ENCODE measurements at regions not wholly inside any gene's neighbourhood (a gene's known extent, or its start where the extent isn't known, plus 50 kb on each side); places are given as distances from the start of the nearest gene placed in this dataset.

GRCh38 chr20:41714030-41714429 is 95.9 kb upstream of the CHD6 start:
- POLR2A ChIA-PET (ENCODE audit: unreplicated experiment) = no interaction called here
- CTCF ChIA-PET = no interaction called here

More at GRCh38 chr20:41714030-41714429, 95.9 kb upstream of the CHD6 start:
- no peak overlapping the region for H2BK15ac ChIP-seq (ENCODE audit: low read depth, low read length)
- H3K4ac ChIP-seq (ENCODE audit: low read depth, low read length) = no peak overlapping the region
- H2BK20ac ChIP-seq (ENCODE audit: low read depth, low read length) = no peak overlapping the region
- 0 out of 2 replicates have a peak, but pooled peaks cover 2% of the 10 kb centered on the region for H3K27me3 ChIP-seq (ENCODE audit: control insufficient read depth, insufficient read depth, low read length)
- H3K23ac ChIP-seq (ENCODE audit: low read depth, low read length) = no peak overlapping the region
- TF ChIP-seq ELK1 (IDR thresholded peaks at IDR 0.05; ENCODE audit: borderline replicate concordance, low read depth, low read length) = no peak
- no peak overlapping the region for H4K91ac ChIP-seq (ENCODE audit: insufficient read depth, low read depth, low read length)
- H3K36me3 ChIP-seq (ENCODE audit: control insufficient read depth, insufficient read depth, low read length) = no peaks in the 10 kb centered on the region
- no peak overlapping the region for H2BK120ac ChIP-seq (ENCODE audit: low read depth, low read length)
- H2AK9ac ChIP-seq (replicated peaks; ENCODE audit: low read depth, low read length, poor library complexity) = no peak overlapping the region
- dilution Hi-C loops (cut with HindIII; ENCODE audit: low sequenced_read_pairs, unreplicated experiment) (no loop called here), in situ Hi-C loops (cut with MboI; ENCODE audit: low sequenced_read_pairs) (no loop called here), intact Hi-C loops (cut with micrococcal nuclease) (no loop called here)
- H2AFZ ChIP-seq (replicated peaks; ENCODE audit: low read length, poor library complexity) = no peak overlapping the region
- H3K4me2 ChIP-seq (ENCODE audit: low read depth, low read length) = no peak overlapping the region
- no peak overlapping the region for H3K18ac ChIP-seq (ENCODE audit: low read depth, low read length)
- no peak overlapping the region for H2AK5ac ChIP-seq (ENCODE audit: low read depth, low read length)
- H4K5ac ChIP-seq (ENCODE audit: low read depth, low read length) = no peak overlapping the region
- H3K9me1 ChIP-seq (ENCODE audit: insufficient read depth, low read length) = no peaks in the 10 kb centered on the region
- no peak overlapping the region for H3K4me3 ChIP-seq (ENCODE audit: insufficient read depth, low read depth, low read length)
- H3K27ac ChIP-seq (ENCODE audit: insufficient read depth, low read length) = no peak overlapping the region
- DNase-seq (no peak), ATAC-seq (ENCODE audit: low read depth) (no peak)
- no CpG with 5 or more reads among the region's 1 CpG for WGBS, 2 experiments (ENCODE audit: extremely low coverage in 2 of 2, insufficient read length in 1 of 2)
- no peaks in the 10 kb centered on the region for H3K4me1 ChIP-seq (ENCODE audit: control insufficient read depth, insufficient read depth, low read length)
- no peak overlapping the region for H3K9ac ChIP-seq (ENCODE audit: low read depth, low read length)
- no peak overlapping the region for H3K56ac ChIP-seq (ENCODE audit: extremely low read depth, insufficient read depth, low read length)
- H4K20me1 ChIP-seq (ENCODE audit: insufficient read depth, low read length) = no peaks in the 10 kb centered on the region
- no peak overlapping the region for H4K8ac ChIP-seq (ENCODE audit: low read depth in 2 of 2, low read length in 2 of 2)
- no peaks in the 10 kb centered on the region for H3K79me1 ChIP-seq (ENCODE audit: low read depth in 1 of 2, low read length in 2 of 2)
- no TSS peak for BruUV-seq (replicated peaks)
- H3K14ac ChIP-seq (replicated peaks; ENCODE audit: low read depth, low read length) = no peak overlapping the region
- H2BK5ac ChIP-seq (ENCODE audit: low read depth, low read length, poor library complexity, severe bottlenecking) = no peak overlapping the region
- no peaks in the 10 kb centered on the region for H3K9me3 ChIP-seq (ENCODE audit: control insufficient read depth, insufficient read depth, low read length)
